Thoracic aorta (tissue), 2 donors: ENCODE measurements at regions not wholly inside any gene's neighbourhood (a gene's known extent, or its start where the extent isn't known, plus 50 kb on each side); places are given as distances from the start of the nearest gene placed in this dataset.

Source experiments
- ATAC-seq: fragments of 150-250 bp; one replicate; pipeline ENCODE4 v1.8.0; 2017; ENCODE audit warnings: low read depth; ENCODE audit not compliant: insufficient number of reproducible peaks, low FRiP score
- DNase-seq: peaks from one replicate; pipeline ENCODE4 v3.0.0-alpha.2; 2020; ENCODE audit warnings: low spot score
- H3K27ac ChIP-seq, 2 donors: fragments of 200-600 bp; sonication (generic); 1 replicate in 1 of 2; 2 replicates in 1 of 2; pipeline ENCODE4 v1.5.1; 2016; ENCODE audit warnings: mild to moderate bottlenecking in 2 of 2, moderate library complexity in 2 of 2
- H3K27me3 ChIP-seq: fragments of 200-600 bp; sonication (generic); replicated peaks from 2 replicates; pipeline ENCODE4 v1.6.0; 2016; ENCODE audit warnings: mild to moderate bottlenecking; ENCODE audit not compliant: insufficient read depth
- H3K36me3 ChIP-seq: fragments of 200-600 bp; sonication (generic); one replicate; pipeline ENCODE4 v1.5.1; 2016
- H3K4me1 ChIP-seq, 2 donors: fragments of 200-600 bp; sonication (generic); 1 replicate in 1 of 2; 2 replicates in 1 of 2; pipeline versions ENCODE4 v1.5.1 to v1.6.0; 2016; ENCODE audit warnings: low read depth in 2 of 2, mild to moderate bottlenecking in 1 of 2; ENCODE audit not compliant: control insufficient read depth in 1 of 2
- H3K4me3 ChIP-seq: fragments of 200-600 bp; sonication (generic); 2 replicates; pipeline ENCODE4 v1.5.1; 2016; ENCODE audit warnings: mild to moderate bottlenecking
- H3K9me3 ChIP-seq: fragments of 200-600 bp; sonication (generic); 2 replicates; pipeline ENCODE4 v1.5.1; 2016
- CTCF ChIP-seq: fragments of 200-600 bp; sonication (generic); IDR thresholded peaks from one replicate; pipeline ENCODE4 v1.5.1; 2019; ENCODE audit warnings: antibody characterized with exemption

- Histone ChIP-seq H3K36me3 (no peaks in the 10 kb centered on the region), H3K4me3 (no peak overlapping the region), H3K9me3 (no peaks in the 10 kb centered on the region), H3K4me1 (no peaks in the 10 kb centered on the region), H3K27me3 (no peaks in the 10 kb centered on the region), H3K27ac (no peak overlapping the region)
- no peak for ATAC-seq
- TF ChIP-seq CTCF = no peak
- DNase-seq = no peak
Measured at GRCh38 chr20:11585752-11586352, 331.8 kb upstream of the BTBD3 start.

DNA sequence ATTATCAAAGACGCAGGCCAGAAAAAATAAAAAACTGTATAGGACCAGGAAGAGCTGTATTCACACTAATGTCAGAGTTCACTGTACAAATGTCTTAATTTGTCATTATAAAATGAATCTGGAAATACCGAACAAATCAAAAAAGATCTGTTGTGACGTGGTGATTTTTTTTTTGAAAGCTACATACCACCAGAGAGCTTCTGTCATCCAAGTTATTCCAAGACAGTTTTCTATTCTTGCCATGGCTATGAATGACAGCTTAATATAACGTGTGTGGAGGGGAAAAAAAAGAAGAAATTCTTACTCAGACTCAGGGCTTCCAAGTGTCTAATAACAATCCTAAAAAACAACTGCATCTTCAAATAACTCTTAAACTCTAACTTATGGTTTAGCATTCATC lies 328.8 kb upstream of the BTBD3 start:
- no peak overlapping the region for H3K4me3 ChIP-seq
- DNase-seq = no peak
- H3K27ac ChIP-seq = no peak overlapping the region

GRCh38 chr20:11591965-11592364 lies 325.7 kb upstream of the BTBD3 start:
- ATAC-seq = no peak
- H3K4me1 ChIP-seq = no peaks in the 10 kb centered on the region
- no peak for DNase-seq
- H3K4me3 ChIP-seq = no peak overlapping the region
- no peak for TF ChIP-seq CTCF
- no peak overlapping the region for H3K27ac ChIP-seq
- no peaks in the 10 kb centered on the region for H3K27me3 ChIP-seq
- H3K36me3 ChIP-seq = no peaks in the 10 kb centered on the region
- H3K9me3 ChIP-seq = no peaks in the 10 kb centered on the region

More for the DNA sequence above, 328.8 kb upstream of the BTBD3 start:
- no peak for ATAC-seq
- Histone ChIP-seq H3K4me1 (no peaks in the 10 kb centered on the region), H3K9me3 (no peaks in the 10 kb centered on the region), H3K36me3 (no peaks in the 10 kb centered on the region), H3K27me3 (no peaks in the 10 kb centered on the region)
- TF ChIP-seq CTCF = no peak

GRCh38 chr20:11604339-11604738 lies 313.4 kb upstream of the BTBD3 start:
- Histone ChIP-seq H3K36me3 (no peaks in the 10 kb centered on the region), H3K9me3 (no peaks in the 10 kb centered on the region), H3K27me3 (no peaks in the 10 kb centered on the region), H3K4me3 (no peak overlapping the region), H3K27ac (no peak overlapping the region), H3K4me1 (no peaks in the 10 kb centered on the region)
- DNase-seq (no peak), ATAC-seq (no peak)
- TF ChIP-seq CTCF = no peak

- DNase-seq = no peak
- ATAC-seq = no peak
- no peaks in the 10 kb centered on the region for H3K4me1 ChIP-seq
- H3K27ac ChIP-seq = no peak overlapping the region
- H3K9me3 ChIP-seq = no peaks in the 10 kb centered on the region
- no peak for TF ChIP-seq CTCF
- no peaks in the 10 kb centered on the region for H3K27me3 ChIP-seq
- H3K4me3 ChIP-seq = no peak overlapping the region
- H3K36me3 ChIP-seq = no peaks in the 10 kb centered on the region
Measured at GRCh38 chr20:11607047-11607446, 310.6 kb upstream of the BTBD3 start.
